Stimulated activated CD4-positive, alpha-beta T cell treated with anti-CD3 and anti-CD28 coated beads, Interleukin-15, amount 100 ng/mL, for 48 hours (primary cell): ENCODE measurements at regions not wholly inside any gene's neighbourhood (a gene's known extent, or its start where the extent isn't known, plus 50 kb on each side); places are given as distances from the start of the nearest gene placed in this dataset.
"Not testable (repeated sequence)": the region's sequence is repeated elsewhere in the genome, so short reads cannot be mapped to it uniquely, and the experiment has no call there.

Source experiments
- DNase-seq, 2 donors: peaks; one replicate each; pipeline ENCODE4 v3.0.0-alpha.2; 2020; ENCODE audit warnings: low read depth in 2 of 2

GRCh38 chr20:7773511-7773910 is 166.7 kb downstream of the HAO1 start:
- DNase-seq = no peak

- no peak for DNase-seq
Measured at GRCh38 chr20:7775072-7775471, 165.2 kb downstream of the HAO1 start.

- DNase-seq = no peak
Measured at GRCh38 chr20:7776148-7776547, 164.1 kb downstream of the HAO1 start.

GRCh38 chr20:7790189-7790588 is 150.1 kb downstream of the HAO1 start:
- DNase-seq = no peak

- no peak for DNase-seq
Measured at GRCh38 chr20:7792150-7792869, 147.9 kb downstream of the HAO1 start.

- DNase-seq = no peak
Measured at GRCh38 chr20:7798176-7798575, 142.1 kb downstream of the HAO1 start.

GRCh38 chr20:7799862-7800261 is 140.4 kb downstream of the HAO1 start:
- DNase-seq = no peak

GRCh38 chr20:7803411-7804151 is 136.7 kb downstream of the HAO1 start:
- not testable (repeated sequence) for DNase-seq

GRCh38 chr20:7806831-7807230 is 133.4 kb downstream of the HAO1 start:
- DNase-seq = no peak

GRCh38 chr20:7817286-7817685 is 123.0 kb downstream of the HAO1 start:
- DNase-seq = no peak

GRCh38 chr20:7818477-7818876 is 121.8 kb downstream of the HAO1 start:
- DNase-seq = no peak

GRCh38 chr20:7820897-7821296 is 119.4 kb downstream of the HAO1 start:
- no peak for DNase-seq

- DNase-seq = no peak
Measured at GRCh38 chr20:7822772-7823171, 117.5 kb downstream of the HAO1 start.

GRCh38 chr20:7828437-7828836 is 111.8 kb downstream of the HAO1 start:
- DNase-seq = no peak

- DNase-seq = no peak
Measured at GRCh38 chr20:7829031-7829430, 111.2 kb downstream of the HAO1 start.

- no peak for DNase-seq
Measured at GRCh38 chr20:7829776-7830175, 110.5 kb downstream of the HAO1 start.
